ENCODE measurements at regions not wholly inside any gene's neighbourhood (a gene's known extent, or its start where the extent isn't known, plus 50 kb on each side); places are given as distances from the start of the nearest gene placed in this dataset.

DNA sequence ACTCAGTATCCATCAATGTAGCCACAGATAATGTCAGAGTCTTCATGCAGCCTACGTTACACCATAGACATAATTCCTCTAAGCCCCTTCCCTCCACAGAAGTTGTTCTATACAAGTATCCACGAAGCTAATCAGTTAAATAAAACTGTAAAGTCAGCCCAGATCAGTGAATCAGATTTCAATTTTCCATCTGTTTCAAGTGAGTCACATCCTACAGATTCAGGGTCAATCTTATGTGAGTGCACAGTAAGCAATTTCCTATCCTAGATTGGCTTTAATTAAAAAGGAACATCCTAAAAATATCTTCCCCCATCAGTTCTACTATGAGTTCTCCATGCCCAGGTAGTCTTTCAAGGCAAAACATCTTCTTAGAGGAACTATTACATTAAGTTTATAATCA, 402.5 kb downstream of the EFNA5 start:
- POLR2A ChIA-PET (ENCODE audit: unreplicated experiment), result no interaction called here
- no peak overlapping the region for H3K4ac ChIP-seq (ENCODE audit: low read depth, low read length)

More for the DNA sequence above, 402.5 kb downstream of the EFNA5 start:
- no peaks in the 10 kb centered on the region for H3K4me1 ChIP-seq (ENCODE audit: control insufficient read depth, insufficient read depth, low read length)
- H3K79me1 ChIP-seq (ENCODE audit: low read depth in 1 of 2, low read length in 2 of 2), result no peaks in the 10 kb centered on the region
- TF ChIP-seq CEBPB (IDR thresholded peaks at IDR 0.05; ENCODE audit: low read depth, low read length), result no peak
- TF ChIP-seq MAFK (IDR thresholded peaks at IDR 0.05; ENCODE audit: low read depth, low read length), result peak; percentile 39; the same call in 1 of the 2 replicates
- no peak for TF ChIP-seq RFX5 (IDR thresholded peaks at IDR 0.05; ENCODE audit: low read depth, low read length)
- no peak for TF ChIP-seq MXI1 (IDR thresholded peaks at IDR 0.05; ENCODE audit: borderline replicate concordance, low read depth, low read length)
- H3K36me3 ChIP-seq (ENCODE audit: control insufficient read depth, insufficient read depth, low read length), result no peaks in the 10 kb centered on the region
- H3K23ac ChIP-seq (ENCODE audit: low read depth, low read length), result no peak overlapping the region
- H2BK5ac ChIP-seq (ENCODE audit: low read depth, low read length, poor library complexity, severe bottlenecking), result no peak overlapping the region
- H4K20me1 ChIP-seq (ENCODE audit: insufficient read depth, low read length), result no peaks in the 10 kb centered on the region
- ATAC-seq (ENCODE audit: low read depth) (peak; percentile 40; the same call in 1 of the 2 replicates), DNase-seq (peak; percentile 27)
- H3K4me2 ChIP-seq (ENCODE audit: low read depth, low read length), result no peak overlapping the region
- no peak overlapping the region for H3K56ac ChIP-seq (ENCODE audit: extremely low read depth, insufficient read depth, low read length)
- H2AK5ac ChIP-seq (ENCODE audit: low read depth, low read length), result no peak overlapping the region
- no peak overlapping the region for H3K4me3 ChIP-seq (ENCODE audit: insufficient read depth, low read depth, low read length)
- WGBS, 2 experiments (ENCODE audit: extremely low coverage in 2 of 2, insufficient read length in 1 of 2), result 80% methylated on average over 1 of the region's 2 CpGs; no CpG with 5 or more reads in 1 of the 2 experiments
- no TSS peak for BruUV-seq (replicated peaks)
- in situ Hi-C loops (cut with MboI; ENCODE audit: low sequenced_read_pairs), result no loop called here
- H3K27ac ChIP-seq (ENCODE audit: insufficient read depth, low read length), result no peak overlapping the region
- no peak overlapping the region for H2AFZ ChIP-seq (replicated peaks; ENCODE audit: low read length, poor library complexity)
- dilution Hi-C loops (cut with HindIII; ENCODE audit: low sequenced_read_pairs, unreplicated experiment), result no loop called here
- intact Hi-C loops (cut with micrococcal nuclease), result no loop called here
- CTCF ChIA-PET, result no interaction called here
- H4K8ac ChIP-seq (ENCODE audit: low read depth in 2 of 2, low read length in 2 of 2), result no peak overlapping the region
- H3K9me3 ChIP-seq (ENCODE audit: control insufficient read depth, insufficient read depth, low read length), result no peaks in the 10 kb centered on the region
- no peak overlapping the region for H3K18ac ChIP-seq (ENCODE audit: low read depth, low read length)
- no peak overlapping the region for H3K9ac ChIP-seq (ENCODE audit: low read depth, low read length)
- H3K27me3 ChIP-seq (ENCODE audit: control insufficient read depth, insufficient read depth, low read length), result no peaks in the 10 kb centered on the region
- H4K5ac ChIP-seq (ENCODE audit: low read depth, low read length), result no peak overlapping the region
- H3K9me1 ChIP-seq (ENCODE audit: insufficient read depth, low read length), result no peaks in the 10 kb centered on the region
- no peak overlapping the region for H2AK9ac ChIP-seq (replicated peaks; ENCODE audit: low read depth, low read length, poor library complexity)
- no peak overlapping the region for H2BK15ac ChIP-seq (ENCODE audit: low read depth, low read length)
- no peak overlapping the region for H4K91ac ChIP-seq (ENCODE audit: insufficient read depth, low read depth, low read length)
- no peak overlapping the region for H3K14ac ChIP-seq (replicated peaks; ENCODE audit: low read depth, low read length)
- no peak overlapping the region for H2BK120ac ChIP-seq (ENCODE audit: low read depth, low read length)
- no peak overlapping the region for H2BK20ac ChIP-seq (ENCODE audit: low read depth, low read length)

All from IMR-90 (cell line).